ENCODE measurements at regions not wholly inside any gene's neighbourhood (a gene's known extent, or its start where the extent isn't known, plus 50 kb on each side); places are given as distances from the start of the nearest gene placed in this dataset.
"Not testable (repeated sequence)": the region's sequence is repeated elsewhere in the genome, so short reads cannot be mapped to it uniquely, and the experiment has no call there.

DNA sequence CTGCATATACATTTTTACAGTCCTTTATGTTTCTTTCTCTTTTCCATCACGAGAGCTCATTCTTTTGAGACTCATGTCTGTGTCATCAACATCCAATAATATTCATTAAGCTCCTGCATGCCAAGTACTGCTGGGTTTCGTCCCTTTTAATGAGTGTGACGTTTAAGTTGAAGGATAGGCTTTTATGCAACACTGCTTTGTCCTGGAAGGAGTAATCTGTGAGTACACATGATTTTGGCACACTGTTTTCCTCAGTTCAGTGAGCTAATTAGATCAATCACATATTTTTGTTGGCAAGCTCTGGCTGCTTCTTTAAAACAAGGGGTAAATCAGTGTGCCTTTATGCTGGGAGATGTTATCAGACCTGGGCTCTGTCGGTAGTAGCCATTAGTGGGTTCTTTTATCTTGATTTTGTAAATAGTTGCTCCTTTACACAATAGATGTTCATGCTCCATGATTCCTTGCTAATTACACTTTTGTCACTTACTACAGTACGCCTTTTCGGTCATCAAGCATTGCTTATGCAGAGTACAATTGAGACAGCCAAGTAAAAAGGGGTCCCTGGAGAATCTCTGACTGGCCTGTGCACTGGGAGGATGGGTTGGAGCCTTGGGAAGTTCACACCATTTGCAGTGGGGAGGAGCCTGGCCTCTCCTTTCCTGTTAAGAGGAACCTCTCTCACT is 132.6 kb downstream of the FHIP1A start:
- TF ChIP-seq, protein P1, sequence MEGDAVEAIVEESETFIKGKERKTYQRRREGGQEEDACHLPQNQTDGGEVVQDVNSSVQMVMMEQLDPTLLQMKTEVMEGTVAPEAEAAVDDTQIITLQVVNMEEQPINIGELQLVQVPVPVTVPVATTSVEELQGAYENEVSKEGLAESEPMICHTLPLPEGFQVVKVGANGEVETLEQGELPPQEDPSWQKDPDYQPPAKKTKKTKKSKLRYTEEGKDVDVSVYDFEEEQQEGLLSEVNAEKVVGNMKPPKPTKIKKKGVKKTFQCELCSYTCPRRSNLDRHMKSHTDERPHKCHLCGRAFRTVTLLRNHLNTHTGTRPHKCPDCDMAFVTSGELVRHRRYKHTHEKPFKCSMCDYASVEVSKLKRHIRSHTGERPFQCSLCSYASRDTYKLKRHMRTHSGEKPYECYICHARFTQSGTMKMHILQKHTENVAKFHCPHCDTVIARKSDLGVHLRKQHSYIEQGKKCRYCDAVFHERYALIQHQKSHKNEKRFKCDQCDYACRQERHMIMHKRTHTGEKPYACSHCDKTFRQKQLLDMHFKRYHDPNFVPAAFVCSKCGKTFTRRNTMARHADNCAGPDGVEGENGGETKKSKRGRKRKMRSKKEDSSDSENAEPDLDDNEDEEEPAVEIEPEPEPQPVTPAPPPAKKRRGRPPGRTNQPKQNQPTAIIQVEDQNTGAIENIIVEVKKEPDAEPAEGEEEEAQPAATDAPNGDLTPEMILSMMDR (IDR thresholded peaks at IDR 0.05): no peak
- DNase-seq (ENCODE audit: low spot score) (no peak), ATAC-seq (ENCODE audit: low FRiP score) (peak; percentile 58)

DNA sequence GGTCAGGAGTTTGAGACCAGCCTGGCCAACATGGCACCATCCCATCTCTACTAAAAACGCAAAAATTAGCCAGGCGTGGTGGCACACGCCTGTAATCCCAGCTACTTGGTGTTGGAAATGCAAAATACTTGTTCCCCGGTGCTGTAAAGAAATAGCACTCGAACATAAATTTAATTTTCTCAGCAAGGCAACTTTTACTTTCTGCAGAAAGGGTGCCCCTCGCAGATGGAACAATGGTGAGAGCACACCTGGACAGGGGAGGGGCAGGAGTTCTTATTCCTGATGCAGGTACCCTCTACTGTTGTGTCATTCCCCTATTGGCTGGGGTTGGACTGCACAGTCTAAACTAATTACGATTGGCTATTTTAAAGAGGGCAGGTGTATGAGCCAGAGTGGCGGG is 139.7 kb downstream of the FHIP1A start:
- no peak for ATAC-seq (ENCODE audit: low FRiP score)
- TF ChIP-seq, protein P1 (IDR thresholded peaks at IDR 0.05): no peak

DNA sequence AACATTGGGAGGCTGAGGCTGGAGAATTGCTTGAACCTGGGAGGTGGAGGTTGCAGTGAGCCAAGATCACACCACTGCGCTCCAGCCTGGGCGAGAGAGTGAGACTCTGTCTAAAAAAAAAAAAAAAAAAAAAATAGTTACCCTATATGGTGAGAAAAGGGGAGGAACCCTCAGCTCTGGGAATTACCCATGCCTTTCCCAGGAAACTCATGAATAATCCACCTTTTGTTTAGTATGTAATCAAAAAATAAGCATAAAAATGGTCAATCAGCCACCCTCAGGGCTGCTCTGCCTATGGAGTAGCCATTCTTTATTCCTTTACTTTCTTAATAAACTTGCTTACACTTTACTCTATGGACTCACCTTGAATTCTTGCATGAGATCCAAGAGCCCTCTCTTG is 140.4 kb downstream of the FHIP1A start:
- DNase-seq (ENCODE audit: low spot score); ATAC-seq (ENCODE audit: low FRiP score): not testable (repeated sequence)

More for the DNA sequence above, 139.7 kb downstream of the FHIP1A start:
- DNase-seq (ENCODE audit: low spot score): no peak

DNA sequence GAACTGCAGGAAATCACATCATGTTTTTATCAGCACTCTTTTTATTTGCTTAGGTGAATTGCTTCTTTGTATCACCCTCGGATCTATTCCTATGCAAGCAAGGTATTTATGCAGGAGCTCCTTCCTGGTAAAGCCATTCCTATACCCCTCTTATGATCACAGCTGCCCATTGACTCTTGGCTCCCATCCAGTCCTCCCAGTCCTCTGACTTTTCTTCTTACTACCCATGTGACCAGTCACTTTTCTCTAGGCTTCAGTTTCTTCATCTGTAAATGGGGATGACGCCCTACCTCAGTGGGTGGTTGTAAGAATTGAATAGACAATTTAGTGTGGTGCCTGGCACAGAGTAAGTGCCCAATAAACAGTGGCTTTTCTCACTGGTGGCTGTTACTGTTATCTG is 144.9 kb downstream of the FHIP1A start:
- DNase-seq (ENCODE audit: low spot score): no peak
- no peak for ATAC-seq (ENCODE audit: low FRiP score)
- TF ChIP-seq, protein P1 (IDR thresholded peaks at IDR 0.05): no peak

DNA sequence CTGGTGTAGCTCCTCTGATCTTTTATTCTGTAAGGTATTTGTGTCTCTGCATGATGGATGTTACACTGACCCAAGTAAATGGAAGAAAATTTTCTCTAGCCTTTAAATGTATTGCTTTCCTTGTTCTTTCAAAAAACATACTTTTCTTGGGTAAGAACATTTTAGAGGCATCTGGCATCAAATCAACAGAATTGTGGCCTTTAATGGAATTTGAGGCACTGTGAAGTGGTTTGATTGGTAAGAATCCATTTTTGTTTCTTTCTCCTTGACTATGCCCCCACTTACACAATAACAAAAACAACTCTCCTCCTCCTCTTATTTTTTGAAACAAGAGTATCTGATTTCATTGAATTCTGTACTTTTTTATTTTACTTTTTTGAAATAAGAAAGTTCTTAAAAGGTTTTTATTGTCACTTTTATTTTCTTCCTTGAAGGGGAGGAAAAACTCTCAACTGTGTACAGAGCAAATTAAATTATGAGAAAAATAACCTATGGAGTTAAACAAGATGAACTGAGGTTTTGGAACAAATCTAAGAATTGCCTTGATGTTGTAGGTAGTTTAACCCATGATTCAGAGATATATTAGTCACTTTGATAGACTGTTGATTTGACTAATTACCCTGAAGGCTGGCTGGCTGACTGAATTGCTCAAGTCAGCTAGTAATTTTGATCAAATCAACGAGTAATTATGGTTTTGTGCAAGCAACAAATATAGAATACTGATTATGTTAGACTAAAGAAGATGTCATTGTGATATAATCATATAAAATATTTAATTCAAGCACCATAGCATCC is 146.4 kb downstream of the FHIP1A start:
- ATAC-seq (ENCODE audit: low FRiP score): no peak
- TF ChIP-seq, protein P1 (IDR thresholded peaks at IDR 0.05): no peak

DNA sequence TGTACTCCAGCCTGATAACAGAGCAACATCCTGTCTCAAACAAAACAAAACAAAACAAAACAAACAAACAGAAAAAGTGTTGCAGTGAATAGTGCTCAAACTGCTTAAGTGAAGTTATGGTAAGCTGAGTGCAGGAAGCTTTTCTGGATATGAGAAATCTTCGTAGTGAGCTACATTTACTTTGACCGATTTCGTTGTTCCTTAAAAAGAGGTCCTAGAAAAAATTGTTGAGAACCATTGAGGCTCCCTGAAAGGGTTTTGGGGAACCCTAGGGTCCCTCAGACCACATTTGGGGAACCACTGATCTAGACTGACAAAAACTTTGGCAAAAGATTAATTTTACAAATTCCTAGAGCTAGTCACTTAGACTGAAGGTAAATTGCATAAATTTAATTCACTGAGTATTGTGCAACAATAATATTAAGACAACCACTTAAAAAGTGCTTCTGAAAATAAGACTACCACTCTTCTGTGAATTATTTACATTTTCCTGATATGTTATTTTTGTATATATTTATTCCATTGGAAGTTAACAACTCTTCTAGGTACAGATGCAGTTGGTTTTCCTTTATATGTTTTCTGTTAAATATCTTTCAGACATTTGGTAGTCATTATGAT is 149.6 kb downstream of the FHIP1A start:
- ATAC-seq (ENCODE audit: low FRiP score) (no peak), DNase-seq (ENCODE audit: low spot score) (no peak)
- TF ChIP-seq, protein P1 (IDR thresholded peaks at IDR 0.05): no peak

More for the DNA sequence above, 146.4 kb downstream of the FHIP1A start:
- DNase-seq (ENCODE audit: low spot score): no peak

DNA sequence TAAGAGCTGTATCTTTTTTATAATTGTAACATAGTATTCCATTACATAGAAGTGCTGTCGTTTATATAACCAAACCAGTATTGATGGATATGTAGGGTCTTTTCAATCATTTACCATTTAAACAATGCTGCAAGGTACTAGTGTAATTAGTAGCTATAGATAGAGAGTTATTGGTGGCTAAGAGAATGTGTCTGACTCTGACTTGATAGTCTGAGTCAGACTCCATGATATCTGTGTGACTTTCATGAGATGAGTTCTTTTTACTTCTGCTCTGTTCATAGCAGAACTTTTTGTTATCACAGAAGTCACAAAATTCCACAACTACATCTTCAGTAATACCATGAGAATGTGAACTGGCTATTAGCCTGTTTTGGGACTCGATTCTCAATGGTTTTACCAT is 150.6 kb downstream of the FHIP1A start:
- ATAC-seq (ENCODE audit: low FRiP score): no peak
- TF ChIP-seq, protein P1 (IDR thresholded peaks at IDR 0.05): no peak
- no peak for DNase-seq (ENCODE audit: low spot score)

Measured in omental fat pad (tissue), 3 donors.